HG03442 (cell line): ENCODE measurements at regions not wholly inside any gene's neighbourhood (a gene's known extent, or its start where the extent isn't known, plus 50 kb on each side); places are given as distances from the start of the nearest gene placed in this dataset.
"Not testable (repeated sequence)": the region's sequence is repeated elsewhere in the genome, so short reads cannot be mapped to it uniquely, and the experiment has no call there.

Source experiments
- ATAC-seq: cut with Tn5 transposase; IDR thresholded peaks from one replicate; pipeline ENCODE4 v1.9.1; 2021; ENCODE audit warnings: mild to moderate bottlenecking, moderate library complexity; ENCODE audit not compliant: unreplicated experiment

DNA sequence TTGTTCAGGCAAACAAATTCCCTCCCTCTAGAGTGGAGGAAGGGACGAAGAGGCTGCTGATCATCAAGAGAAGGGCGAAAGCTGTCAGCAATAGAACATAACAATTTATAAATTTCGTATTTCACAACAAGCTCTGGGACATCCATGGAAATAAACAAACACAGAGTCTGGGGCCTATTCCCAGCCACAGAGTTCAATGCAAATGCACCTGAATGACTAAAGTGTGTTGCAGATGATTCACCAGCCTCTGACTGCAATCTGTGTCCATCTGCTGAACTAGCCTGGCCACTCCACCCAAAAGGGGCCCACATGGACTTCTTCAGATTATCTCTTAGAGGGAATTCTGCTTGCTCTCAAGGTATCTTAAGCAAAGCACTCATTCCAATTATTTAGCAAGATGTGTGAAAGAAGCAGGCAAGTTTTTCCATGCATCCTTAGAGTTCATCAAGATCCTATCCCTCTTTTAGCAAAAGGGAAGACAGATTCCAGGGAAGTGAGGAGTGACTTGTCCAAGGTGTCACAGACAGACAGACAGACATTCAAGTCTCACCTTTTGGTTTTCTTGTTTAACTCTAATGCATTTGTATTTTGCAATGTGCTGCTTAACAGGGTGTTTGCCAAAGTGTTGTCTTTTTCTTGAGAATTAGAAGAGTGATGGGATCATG is 307.8 kb upstream of the PAPPA start:
- ATAC-seq: no peak

- ATAC-seq: no peak
These were observed 306.4 kb upstream of the PAPPA start for GRCh38 chr9:115847216-115847615.

- no peak for ATAC-seq
These were observed 303.7 kb upstream of the PAPPA start for GRCh38 chr9:115849679-115850412.

- ATAC-seq: no peak
These were observed 302.9 kb upstream of the PAPPA start for GRCh38 chr9:115850548-115851304.

DNA sequence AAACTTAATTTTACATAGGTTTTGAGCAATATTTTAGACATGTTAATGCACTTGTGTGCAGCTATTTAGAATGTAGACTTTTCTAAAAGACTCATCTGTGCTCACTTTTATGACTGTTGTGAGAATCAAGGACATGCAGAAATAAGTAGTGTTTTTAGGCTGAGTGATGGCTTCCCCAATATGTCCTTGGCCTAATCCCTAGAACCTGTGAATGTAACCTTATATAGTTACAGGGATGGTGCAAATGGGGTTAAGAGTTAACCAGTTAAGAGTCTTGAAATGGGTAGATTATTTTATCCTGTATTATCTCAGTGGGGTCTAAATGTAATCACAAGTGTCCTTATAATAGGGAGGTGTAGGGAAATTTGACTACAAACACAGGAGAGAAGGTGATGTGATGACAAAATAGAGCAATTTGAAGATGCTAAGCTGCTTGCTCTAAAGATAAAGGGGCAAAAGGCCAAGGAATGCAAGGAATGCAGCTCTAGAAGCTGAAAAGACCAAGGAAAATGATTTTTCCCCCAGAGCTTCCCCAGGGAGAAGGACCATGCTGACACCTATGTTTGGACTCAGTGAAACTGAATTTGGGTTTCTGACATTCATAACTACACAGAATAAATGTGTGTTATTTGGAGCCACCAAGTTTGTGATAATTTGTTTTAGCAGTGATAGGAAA is 298.0 kb upstream of the PAPPA start:
- ATAC-seq: no peak

DNA sequence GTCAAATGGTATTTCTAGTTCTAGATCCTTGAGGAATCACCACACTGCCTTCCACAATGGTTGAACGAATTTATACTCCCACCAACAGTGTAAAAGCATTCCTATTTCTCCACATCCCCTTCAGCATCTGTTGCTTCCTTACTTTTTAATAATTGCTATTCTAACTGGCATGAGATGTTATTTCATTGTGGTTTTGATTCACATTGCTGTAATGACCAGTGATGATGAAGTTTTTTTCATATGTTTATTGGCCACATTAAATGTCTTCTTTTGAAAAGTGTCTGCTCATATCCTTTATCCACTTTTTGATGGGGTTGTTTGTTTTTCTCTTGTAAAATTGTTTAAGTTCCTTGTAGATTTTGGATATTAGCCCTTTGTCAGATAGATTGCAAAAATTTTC is 295.2 kb upstream of the PAPPA start:
- not testable (repeated sequence) for ATAC-seq

GRCh38 chr9:115862021-115862420 is 291.6 kb upstream of the PAPPA start:
- no peak for ATAC-seq

DNA sequence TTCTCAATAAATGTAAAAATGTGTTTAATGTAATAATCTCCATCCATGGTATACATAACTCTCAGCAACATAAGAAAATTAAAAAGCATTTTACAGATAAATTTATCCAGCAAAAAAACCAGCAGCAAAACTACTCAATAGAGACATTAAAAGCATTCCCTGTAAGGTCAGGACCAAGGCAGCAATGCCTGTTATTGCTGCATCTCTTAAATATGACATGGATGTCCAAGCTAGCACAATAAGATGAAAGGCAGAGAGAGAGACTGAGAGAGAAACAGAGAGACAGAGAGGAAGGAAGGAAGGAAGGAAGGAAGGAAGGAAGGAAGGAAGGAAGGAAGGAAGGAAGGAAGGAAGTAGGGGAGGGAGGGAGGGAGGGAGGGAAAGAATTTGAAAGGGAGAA is 289.0 kb upstream of the PAPPA start:
- ATAC-seq: no peak

DNA sequence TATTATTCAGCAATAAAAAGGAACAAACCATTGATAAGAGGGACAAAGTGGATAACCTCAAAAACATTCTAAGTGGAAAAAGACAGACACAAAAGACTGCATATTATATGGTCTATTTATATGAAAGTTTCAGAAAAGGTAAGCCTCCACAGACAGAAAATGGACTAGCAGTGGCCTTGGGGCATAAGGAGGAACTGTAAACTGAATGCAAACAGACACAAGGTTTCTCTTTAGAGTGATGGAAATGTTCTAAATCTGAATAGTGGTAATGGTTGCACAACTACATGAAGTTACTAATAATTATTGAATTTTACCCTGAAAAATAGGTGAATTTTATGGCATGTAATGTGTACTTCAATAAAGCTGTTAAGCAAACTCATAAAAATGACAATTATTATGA is 286.3 kb upstream of the PAPPA start:
- ATAC-seq: no peak

DNA sequence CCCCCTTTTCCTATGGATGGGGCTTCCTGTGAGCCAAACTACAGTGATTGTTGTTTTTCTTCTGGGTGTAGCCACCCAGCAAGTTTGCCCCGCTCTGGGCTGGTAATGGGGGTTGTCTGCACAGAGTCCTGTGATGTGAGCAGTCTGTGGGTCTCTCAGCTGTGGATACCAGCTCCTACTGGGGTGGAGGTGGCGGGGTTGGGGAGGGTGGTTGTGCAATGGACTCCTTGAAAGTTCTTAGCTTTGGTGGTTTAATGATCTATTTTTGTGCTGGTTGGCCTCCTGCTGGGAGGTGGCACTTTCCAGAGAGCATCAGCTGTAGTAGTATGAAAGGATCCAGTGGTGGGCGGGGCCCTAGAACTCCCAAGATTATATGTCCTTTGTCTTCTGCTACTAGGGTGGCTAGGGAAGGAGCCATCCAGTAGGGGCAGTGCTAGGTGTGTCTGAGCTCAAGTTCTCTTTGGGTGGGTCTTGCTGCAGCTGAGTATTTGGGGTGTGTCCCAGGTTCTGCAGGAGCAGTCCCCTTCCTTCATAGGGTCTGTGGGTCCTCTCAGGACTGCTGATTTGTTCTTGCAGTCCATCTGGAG is 275.6 kb upstream of the PAPPA start:
- ATAC-seq: no peak

GRCh38 chr9:115879451-115879850 is 274.1 kb upstream of the PAPPA start:
- no peak for ATAC-seq

GRCh38 chr9:115880221-115880885 is 273.2 kb upstream of the PAPPA start:
- ATAC-seq: no peak

- no peak for ATAC-seq
These were observed 270.7 kb upstream of the PAPPA start for GRCh38 chr9:115882911-115883310.

DNA sequence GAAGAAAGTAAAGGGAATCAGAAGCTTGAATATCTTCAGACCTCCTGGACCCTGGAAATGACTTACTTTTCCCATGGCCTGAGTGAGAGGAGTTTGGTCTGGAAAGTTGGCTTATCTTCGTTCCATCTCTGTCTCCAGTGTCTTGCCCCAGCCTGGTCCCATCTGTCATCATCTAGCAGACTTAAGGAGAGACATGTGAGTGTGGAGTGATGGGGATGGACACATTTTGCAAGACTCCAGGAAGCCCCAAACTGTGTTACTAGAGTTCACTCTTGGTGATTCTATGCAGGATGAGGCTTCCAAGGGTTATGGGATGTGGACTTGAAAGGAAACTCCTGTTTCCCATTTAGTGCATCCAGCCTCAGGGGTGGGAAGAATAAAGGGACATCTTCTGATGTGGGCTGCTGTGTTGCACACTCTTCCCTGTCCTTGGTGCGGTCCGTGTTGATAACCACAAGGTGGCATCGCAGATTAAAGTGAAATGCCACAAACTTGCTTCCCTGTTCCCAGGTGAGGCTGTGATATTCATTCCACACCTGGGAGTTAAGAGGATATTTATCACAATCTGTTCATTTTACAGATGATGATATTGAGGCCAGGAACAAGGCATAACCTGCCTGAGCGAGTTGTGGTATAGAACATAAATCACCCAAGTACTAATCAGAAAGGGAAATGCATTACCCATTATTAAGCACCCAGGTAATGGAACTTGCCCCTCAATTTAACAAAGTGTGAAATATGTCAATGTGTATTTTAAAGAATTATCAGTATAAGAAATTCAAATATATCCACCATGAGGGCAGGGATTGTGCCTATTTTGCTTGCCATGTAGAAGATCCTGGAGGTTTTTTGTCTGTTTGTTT is 269.9 kb upstream of the PAPPA start:
- ATAC-seq: no peak

GRCh38 chr9:115884846-115885245 is 268.7 kb upstream of the PAPPA start:
- no peak for ATAC-seq

DNA sequence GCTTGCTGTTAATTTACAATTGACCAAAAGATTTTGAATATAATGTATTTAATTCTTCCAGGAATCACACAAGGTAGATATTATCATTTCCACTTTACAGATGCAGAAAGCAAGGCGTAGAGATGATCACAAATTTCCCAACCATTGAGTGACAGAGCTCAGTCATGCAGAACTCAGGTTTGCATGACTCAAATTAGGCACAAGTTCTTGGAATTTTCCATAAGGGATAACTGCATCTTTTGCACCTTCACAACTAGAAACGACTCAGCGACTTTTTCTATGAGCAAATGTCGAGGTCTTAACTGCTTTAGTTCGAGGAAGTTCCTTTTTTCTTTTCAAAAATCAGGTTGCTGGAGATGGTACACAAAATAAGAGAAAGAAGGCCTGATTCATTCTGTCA is 265.5 kb upstream of the PAPPA start:
- no peak for ATAC-seq

GRCh38 chr9:115891929-115892328 is 261.7 kb upstream of the PAPPA start:
- no peak for ATAC-seq

DNA sequence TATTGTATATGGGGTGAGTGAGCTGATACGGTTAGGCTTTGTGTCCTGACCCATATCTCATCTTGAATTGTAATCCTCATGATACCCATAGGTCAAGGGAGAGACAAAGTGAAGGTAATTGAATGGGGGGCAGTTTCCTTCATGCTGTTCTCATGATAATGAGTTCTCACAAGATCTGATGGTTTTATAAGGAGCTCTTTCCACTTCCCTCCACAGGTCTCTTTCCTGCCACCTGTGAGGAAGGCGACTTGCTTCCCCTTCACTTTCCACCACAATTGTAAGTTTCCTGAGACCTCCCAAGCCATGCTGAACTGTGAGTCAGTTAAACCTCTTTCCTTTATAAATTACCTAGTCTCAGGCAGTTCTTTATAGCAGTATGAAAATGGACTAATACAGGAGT is 255.1 kb upstream of the PAPPA start:
- ATAC-seq: not testable (repeated sequence)

- ATAC-seq: no peak
These were observed 252.9 kb upstream of the PAPPA start for GRCh38 chr9:115900698-115901097.

DNA sequence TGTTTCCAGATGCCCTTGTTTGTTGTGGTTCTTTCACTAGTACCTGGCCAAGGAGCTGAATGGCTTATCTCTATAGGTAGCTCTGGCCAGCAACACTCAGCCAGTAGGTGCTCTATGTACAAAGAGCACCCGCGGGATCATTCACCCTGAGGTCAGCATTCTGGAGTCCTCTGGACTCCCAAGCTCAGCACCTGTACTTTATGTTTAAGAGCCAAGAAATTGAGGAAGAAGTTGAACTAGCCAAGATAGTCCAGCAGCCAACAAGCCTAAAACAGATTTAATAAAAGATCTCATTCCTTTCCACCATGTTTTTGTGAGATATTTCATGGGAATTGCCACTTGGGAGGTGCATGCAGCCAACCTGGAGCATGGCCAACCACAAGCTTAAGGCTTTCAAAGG is 242.6 kb upstream of the PAPPA start:
- ATAC-seq: no peak
